GM19467 (cell line): ENCODE measurements at regions not wholly inside any gene's neighbourhood (a gene's known extent, or its start where the extent isn't known, plus 50 kb on each side); places are given as distances from the start of the nearest gene placed in this dataset.

Source experiments
- ATAC-seq: cut with Tn5 transposase; IDR thresholded peaks from one replicate; pipeline ENCODE4 v1.9.1; 2021; ENCODE audit warnings: mild to moderate bottlenecking, moderate library complexity; ENCODE audit not compliant: unreplicated experiment

DNA sequence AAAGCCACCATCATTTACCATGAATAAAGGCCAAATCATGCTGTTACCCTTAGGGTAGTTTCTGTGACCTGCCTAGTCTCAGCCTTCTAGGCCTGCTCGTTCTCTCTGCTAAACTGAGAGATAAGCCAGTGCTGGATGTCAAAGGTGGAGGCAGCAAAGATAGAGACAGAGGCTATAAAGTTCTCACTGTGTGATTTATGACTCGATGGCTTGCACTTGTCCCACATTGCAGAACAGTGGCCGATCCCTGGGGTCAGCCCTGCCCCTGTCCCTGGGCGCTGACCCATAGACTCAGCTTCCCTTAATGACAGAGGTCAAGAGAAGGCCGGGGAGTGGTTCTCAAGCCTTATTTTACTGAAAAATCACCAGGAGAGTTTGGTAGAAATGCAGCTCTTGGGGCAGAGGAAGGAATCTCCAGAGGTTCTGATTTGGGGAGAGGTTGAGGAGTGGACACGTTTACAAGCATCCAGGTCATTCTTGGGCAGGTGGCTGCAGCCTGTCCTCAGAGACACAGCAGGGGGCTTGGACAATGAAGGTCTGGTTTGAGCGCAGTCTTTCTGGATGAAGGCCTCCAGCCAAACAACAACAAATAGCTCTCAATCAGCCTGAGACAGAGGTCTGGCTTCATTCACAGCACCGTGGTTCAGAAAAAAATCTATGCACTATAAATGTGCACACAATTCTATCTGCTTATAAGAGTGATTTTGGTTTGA lies 143.5 kb downstream of the ACKR3 start:
- no peak for ATAC-seq

DNA sequence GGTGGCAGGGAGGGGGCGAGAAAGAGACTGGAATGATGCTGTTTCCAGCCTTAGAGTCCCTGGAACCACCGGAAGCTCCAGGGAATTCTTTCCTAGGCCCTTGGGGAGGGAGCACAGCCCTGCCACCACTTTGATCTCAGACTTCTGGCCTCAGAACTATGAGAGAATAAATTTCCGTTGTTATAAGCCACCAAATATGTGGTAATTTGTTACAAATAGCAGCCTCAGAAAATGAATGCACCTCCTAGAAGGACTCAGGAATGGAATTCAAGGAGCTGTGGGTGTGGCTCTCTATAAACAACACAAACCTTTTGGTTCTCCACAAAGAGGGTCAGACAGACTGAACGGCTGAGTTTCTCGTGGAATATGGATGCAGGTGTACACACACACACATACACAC lies 144.5 kb downstream of the ACKR3 start:
- ATAC-seq, result no peak

DNA sequence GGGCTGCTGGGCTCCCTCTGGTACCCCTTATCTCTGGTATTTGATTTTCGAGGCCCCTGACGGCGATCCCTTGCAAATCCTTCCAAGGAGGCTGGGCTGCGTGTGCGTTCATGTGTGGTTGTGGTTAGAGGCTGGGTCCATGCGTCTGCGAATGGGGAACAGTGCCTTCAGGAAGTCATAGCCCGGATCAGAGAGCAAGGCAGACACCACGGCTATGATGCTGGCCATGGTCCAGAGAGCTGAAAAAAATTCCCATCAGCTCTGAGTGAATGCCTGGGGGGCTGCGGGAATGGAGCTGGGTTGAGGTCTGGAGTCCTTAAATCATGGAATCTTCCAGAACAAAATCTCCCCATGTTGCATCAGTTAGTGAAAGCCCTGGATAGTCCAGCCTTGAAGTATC lies 145.5 kb downstream of the ACKR3 start:
- ATAC-seq, result no peak

DNA sequence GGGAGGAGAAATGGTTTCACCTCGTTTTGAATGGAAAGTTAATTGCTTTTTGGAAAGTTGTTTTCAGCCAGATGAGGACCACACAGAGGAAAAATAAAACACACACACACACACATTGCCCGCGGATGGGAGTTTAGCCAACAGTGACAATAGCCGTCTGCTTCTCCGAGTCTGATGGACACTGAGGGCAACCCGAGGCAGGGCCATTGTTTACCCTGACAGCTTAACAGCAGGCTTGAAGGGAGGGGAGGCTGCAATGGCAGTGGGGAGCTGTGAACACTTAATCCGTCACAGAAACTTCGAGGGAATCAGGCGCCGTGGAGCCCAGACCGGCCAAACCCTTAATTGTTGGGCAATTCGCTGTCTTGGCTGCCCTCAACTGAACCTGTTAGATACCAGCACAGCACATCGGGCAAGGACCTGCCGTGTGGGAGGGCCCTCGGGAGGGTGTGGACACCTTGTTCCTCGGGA lies 145.9 kb downstream of the ACKR3 start:
- no peak for ATAC-seq

DNA sequence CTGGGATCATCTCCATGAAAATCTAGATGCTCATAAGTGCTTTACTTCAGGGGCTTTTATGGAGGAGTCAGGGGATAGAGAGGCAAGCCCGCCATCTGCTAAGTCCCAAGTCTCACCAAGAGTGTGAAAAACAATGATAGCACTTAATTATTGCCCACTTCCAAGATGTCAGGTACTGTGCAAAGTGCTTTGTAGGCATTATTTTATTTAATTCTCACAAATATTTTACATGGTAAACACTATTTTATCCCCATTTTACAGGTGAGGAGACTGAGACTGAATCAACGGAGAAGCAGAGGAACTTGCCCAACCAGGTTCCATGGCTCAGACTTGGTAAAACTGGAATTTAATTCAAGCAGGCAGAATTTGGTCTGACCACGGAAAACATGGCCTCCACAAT lies 147.5 kb downstream of the ACKR3 start:
- ATAC-seq, result no peak

DNA sequence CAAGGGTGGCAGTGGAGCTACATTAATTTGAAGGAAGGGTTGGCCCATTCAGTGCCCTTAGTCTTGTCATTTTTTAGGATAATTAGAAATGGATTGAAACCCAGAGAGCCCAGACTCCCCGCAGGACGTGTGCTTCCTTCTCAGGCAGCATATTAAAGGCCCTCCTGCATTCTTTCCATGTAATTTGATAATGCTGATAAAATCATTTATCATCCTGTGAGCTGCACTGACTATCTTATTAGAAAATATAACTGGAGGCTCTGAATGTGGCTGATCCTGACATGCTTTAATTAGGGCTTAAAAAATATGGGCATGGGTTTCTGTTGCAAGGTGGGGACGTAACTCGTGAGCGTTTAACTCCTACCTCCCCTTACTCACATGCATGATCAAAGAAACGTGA lies 148.1 kb downstream of the ACKR3 start:
- ATAC-seq, result no peak

DNA sequence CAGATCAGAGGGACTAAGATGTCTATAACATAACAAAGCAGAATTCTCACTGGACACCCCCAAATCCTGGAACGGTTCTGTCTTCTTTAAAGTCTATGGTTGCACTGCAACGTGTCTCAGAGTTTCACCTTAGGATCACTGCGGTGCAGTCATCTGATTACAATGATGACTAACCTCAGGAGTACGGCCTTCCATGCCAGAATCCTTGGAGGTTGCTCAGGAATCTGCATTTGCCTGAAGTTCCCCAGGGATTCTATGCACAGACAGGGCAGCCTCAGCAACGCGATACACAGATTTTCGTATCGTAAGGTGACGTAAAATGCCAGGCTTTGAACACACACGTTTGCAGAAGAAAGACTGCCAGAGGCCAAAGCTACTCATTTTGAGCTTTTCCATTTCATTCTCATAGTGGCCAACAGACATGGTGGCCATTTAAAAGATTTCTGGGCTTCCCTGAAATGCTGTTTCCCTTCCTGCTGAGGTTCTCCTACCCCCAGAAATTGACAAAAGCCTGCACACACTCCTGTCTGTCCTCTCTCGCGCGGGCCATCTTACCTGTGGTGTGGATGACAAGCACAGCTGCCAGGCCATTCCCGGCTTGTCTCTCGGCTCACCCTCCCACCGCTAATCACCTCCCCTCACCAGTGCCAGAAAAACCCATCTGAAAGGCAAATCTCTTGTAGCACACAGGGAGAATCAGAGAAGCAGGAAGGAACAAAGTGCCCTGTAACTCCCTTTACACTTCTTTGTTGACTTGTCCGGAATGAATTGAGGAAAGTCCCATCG lies 148.8 kb downstream of the ACKR3 start:
- no peak for ATAC-seq

DNA sequence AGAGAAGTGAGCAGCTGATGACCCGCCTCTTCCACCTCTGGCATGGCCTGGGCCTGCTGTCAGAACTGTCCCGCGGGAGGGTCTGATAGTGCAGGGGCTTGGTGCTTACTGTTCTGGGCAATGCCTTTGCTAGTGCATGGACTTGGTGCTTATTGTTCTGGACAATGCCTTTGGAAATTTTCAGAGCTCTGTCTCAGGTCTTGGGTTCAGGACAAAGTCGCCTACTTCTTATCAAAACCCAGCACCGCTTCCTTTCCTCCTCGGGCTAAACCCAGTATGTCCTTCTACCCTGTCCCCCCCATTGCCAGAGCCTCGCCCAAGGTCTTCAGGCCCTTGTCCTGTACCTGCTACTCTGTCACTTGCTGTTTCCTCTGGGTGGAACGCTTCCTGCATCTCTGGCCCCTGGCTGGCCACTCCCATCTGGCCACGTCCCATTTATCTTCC lies 149.6 kb downstream of the ACKR3 start:
- ATAC-seq, result no peak

DNA sequence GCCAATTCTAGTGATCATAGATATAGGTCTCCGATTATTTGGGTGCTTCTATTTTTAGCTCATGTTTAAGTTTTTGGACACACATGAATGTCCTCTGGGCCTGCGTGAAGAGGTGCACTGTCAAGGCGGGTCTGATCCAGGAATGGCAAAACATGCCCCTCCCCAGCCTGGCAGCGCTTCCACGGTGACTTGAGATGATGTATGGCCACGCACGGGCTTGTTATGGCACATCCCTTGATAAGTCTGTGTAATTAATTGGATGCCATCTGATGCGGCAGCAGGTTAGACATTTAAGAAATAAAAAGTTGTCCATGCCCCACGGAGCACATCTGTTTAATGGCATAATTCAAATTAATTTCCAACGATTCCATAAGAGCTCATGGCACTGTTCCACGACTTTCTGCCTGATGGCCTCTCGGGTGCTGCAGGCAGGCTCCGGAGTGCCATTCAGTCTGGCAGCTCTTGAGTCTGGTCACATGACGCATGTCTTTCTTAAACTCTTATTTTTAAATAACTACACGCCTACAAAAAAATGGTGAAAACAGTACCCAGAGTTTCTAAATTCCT lies 151.4 kb downstream of the ACKR3 start:
- no peak for ATAC-seq

DNA sequence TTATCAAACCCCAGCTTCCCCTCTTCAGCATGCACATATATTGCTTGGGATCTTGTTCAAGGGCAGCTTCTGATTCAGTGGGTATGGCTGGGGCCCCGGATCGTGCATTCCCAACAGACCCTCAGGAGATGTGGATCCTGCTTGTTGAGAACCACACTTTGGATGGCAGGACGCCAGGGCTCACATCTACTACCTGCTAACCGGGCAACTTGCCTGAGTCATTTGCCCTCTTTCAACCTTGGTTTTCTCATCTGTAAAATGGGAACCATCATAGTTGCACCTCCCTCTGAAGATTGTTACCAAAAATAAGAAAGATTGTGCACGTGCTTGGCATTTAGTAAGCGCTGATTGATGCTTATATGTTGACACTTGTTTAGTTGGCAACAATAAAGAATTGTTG lies 154.6 kb downstream of the ACKR3 start:
- ATAC-seq, result no peak

DNA sequence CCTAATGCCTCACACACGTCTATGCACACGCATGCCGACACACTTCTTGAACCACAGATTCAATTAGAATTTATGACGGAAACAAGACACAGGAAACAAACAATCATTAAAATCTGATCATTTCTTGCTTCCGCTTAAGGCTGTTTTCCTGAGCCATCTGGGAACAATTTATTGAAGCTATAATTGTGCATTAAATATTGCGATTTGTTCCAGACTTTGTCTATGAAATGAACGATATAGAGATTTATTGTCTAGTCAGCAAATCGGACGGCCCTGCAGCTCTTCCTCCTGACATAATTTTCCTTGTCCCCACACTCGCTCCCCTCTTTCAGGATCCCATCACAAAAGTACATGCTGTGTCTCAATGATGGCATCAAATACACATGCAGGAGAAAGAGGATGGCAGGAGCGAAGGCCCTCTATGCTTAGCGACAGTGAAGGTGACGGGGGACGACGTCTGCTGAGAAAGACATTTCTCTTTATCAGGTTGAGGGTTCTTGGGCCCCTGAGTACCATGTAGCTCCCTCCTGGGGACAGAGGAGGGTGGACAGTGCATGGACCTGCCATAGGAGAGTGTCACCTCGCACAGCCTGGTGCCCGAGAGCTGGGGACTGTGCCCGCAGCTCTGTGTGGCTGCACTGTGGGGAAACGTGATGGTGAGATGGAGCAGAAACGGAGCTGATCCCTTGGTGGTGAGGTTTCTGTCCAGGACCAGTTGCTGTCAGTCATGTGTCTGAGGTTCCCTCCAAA lies 157.3 kb downstream of the ACKR3 start:
- ATAC-seq, result no peak

DNA sequence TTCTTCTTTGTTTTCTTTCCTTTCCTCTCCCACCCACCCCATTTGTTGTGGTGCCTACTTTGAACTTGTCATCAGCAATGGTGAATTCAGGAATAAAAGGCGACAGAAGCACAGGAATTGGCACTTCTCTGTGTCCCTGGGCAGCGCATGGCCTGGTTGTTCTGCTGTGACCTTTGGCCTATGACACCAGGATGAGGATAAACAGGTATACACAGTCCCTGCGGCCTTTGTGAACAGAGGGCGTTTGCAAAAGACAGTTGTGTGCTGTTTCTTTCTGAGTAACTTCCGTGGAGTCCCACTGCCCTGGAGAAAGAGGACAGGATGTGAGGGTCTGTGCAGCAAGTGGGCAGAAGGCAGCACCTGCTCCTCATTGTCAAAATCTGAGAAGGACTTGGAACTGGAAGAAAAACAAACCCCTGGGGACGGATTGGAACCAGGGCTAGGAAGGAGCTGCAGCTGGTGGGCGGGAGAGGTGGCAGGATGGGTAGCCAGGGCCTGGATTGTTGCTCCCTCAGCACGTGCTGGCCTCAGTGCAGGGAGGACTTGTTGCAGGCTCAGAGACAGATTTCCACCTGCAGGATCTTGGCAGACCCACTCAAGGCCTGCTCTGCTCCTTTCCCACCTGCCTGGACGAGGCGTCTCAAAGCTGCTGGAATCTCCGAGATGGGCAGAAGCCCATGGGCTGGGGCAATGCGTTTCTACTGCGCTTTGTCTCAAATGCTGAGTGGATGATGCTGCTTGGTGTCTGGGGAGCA lies 159.5 kb downstream of the ACKR3 start:
- ATAC-seq, result no peak

DNA sequence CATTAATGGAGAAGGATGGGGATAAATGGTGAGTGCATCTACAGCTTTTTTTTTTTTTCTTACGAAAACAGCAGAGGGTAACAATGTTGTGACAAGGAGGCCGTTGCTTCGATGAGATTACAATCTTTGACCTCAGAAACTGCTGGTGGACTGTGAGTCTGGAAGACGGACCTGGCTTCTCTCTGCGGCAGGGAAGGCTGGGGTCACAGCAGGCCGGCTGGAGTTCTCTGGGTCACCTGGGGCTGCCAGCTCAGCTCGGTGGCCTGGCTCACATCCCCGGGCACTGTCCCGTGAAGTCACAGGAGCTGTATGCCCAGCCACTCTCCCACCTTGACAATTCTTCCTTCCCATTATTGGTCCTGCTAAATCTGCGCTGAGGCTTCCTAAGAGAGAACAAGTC lies 160.8 kb downstream of the ACKR3 start:
- no peak for ATAC-seq

DNA sequence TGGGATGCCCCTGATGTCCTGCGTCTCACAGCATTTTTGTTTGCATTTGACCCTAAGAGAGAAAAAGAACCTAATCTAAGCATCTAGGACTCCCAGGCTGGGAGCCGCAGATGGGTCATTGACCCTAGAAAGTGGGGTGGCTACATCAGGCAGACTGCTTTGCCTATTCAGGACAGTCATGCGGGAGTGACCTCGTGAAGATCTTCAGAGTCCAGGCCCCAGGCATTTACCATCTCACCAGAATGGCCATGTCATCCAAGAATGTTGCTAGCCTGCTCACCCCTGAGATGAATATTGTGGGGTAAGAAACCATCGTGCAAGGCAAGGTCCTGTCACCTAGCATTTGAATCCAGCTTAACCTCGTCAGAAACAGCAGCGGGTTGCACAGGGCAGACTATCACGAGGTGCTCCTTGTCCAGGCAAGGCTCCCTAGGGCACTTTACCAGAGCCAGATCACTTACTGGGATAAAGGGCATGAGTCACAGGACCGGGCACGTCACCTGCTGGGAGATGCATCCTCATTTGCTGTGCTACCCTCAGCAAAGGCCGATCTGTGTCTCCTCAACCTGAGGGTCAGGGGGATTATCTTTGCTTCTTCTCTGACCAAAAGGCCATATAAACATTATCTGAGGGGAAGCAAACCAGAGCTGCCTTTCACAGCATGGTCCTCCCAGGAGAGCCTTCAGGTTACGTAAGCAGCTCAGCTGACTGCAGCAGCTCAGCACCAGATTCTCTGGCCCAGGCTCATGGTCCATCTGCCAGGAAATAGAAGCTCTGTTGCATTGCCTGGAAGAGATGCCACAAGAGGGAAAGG lies 162.3 kb downstream of the ACKR3 start:
- no peak for ATAC-seq

DNA sequence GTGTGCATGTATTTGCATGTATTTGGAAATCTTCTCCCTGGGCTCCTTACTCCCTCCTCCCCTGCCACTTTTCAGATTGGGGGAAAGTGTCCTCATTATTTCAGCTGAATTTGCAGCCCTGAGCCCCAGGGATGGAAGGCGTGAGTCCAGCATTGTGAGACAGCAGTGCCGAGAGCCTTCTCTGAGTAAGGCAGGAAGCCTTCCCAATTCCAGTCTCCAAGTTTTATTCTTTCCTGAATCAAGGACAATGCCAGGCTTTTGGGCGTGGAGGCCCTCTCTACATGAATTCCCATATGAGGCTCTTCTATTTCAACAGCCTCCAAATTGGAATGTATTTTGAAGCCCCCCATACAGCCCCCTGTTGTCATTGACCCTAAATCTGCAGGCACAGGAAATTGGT lies 163.5 kb downstream of the ACKR3 start:
- ATAC-seq, result no peak

DNA sequence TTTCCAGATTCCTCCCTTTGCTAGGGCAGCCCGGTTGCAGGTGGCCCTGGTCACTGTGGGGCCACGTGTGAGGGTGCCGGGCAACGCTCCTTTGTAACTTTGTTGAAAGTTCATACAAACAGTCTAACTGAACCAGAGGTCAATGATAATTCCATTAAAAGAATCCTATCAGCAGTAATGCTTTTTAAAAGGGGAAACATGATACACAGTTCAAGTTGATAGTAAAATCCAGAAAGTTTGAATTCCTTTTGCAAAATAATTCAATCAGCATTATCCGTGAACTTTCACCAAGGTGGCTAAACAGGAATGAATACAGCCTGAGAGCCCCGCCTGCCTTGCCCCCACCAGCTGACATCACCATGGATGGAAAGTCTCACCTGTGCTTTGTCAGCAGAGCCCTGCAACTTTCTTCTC lies 166.2 kb downstream of the ACKR3 start:
- no peak for ATAC-seq

DNA sequence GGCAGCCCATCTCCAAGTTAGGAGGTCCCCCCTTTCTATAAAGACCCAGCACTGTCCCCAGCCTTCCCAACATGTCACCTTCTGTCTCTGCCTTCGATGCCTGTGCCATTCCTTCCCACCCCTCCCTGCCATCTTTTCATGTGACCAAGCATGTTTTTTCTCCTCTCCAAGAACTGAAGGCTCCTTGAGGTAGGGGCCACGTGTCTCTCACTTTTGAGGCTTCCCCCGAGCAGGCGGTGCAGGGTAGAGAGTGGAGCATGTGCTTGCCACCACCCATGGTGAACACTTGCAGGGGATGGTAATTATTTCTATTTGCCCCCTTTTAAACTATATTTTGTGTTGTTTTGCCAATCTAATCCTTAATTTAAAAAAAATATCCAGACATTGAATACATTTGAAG lies 168.4 kb downstream of the ACKR3 start:
- ATAC-seq, result no peak

DNA sequence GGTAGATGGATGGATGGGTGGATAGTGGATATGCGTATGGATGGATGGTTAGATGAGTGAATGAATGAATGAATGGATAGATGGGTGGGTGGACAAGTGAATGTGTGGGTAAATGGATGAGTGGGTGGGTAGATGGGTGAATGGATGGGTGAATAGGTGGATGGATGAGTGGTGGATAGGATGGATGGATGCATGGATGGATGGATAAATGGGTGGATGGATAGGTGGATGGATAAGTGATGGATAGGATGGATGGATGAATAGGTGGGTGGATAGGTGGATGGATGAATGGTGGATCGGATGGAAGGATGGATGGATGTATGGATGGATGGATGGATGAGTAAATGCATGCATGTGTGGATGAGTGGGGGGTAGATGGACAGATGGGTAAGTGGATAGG lies 169.3 kb downstream of the ACKR3 start:
- no peak for ATAC-seq

DNA sequence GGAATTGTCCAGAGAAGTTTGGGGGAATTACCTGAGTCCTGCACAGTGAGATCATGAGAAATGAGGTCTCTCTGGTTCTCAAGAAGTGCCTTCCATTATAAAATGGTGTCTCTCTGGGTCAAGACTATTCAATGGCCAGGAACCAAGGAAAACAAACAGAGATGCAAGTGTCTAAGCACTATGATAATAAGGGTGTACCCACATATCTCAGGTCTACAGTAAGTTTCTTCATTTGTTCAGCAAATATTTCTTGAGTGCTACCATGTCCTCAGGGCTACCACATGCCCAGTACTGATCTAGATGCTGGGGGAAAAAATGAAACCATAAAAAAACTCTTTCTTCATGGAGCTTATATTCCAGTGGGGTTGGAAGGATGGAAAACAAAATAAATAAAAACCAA lies 170.0 kb downstream of the ACKR3 start:
- no peak for ATAC-seq

DNA sequence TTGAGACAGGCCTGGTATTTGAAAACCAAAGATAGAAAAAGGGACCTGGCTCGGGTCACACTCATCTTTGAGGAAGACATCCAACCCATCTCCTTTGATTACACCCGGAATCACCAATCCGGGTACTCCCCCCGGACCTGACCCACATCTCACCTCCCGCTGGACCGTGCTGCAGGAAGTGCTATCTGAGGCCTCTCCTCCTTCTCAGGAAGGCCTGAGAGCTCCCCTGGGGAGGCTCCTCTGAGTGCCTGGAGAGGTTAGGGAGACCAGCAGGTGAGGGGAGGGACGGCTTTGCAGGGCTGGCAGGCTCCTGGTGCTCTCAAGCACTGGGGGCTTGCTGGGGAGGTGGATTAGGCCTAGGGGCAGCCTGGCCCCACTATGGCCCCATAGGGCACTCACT lies 170.9 kb downstream of the ACKR3 start:
- no peak for ATAC-seq
